ENCODE measurements at regions not wholly inside any gene's neighbourhood (a gene's known extent, or its start where the extent isn't known, plus 50 kb on each side); places are given as distances from the start of the nearest gene placed in this dataset.

DNA sequence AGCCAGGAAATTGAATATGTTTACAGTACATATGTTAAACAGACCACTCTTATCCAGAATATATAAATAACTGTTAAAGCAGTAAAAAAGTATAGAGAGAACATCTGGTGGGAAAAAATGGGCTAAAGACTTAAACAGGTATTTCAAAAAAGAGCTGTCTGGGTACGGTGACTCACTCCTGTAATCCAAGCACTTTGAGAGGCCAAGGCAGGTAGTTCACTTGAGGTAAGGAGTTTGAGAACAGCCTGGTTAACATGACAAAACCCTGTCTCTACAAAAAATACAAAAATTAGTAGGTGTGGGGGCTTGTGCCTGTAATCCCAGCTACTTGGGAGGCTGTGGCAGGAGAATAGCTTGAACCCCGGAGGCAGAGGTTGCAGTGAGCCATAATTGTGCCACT, 171.4 kb upstream of the FSIP2 start:
- TF ChIP-seq, protein P1, sequence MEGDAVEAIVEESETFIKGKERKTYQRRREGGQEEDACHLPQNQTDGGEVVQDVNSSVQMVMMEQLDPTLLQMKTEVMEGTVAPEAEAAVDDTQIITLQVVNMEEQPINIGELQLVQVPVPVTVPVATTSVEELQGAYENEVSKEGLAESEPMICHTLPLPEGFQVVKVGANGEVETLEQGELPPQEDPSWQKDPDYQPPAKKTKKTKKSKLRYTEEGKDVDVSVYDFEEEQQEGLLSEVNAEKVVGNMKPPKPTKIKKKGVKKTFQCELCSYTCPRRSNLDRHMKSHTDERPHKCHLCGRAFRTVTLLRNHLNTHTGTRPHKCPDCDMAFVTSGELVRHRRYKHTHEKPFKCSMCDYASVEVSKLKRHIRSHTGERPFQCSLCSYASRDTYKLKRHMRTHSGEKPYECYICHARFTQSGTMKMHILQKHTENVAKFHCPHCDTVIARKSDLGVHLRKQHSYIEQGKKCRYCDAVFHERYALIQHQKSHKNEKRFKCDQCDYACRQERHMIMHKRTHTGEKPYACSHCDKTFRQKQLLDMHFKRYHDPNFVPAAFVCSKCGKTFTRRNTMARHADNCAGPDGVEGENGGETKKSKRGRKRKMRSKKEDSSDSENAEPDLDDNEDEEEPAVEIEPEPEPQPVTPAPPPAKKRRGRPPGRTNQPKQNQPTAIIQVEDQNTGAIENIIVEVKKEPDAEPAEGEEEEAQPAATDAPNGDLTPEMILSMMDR (IDR thresholded peaks at IDR 0.05): no peak
- TF ChIP-seq EP300 (IDR thresholded peaks at IDR 0.05) (no peak), POLR2AphosphoS5 (IDR thresholded peaks at IDR 0.05) (no peak)

Data from upper lobe of left lung (tissue), 4 donors.